ENCODE measurements at regions not wholly inside any gene's neighbourhood (a gene's known extent, or its start where the extent isn't known, plus 50 kb on each side); places are given as distances from the start of the nearest gene placed in this dataset.

GRCh38 chr11:96708219-96708878, 318.5 kb downstream of the JRKL start:
- FAIRE-seq (no peak), DNase-seq (ENCODE audit: low read depth, low spot score) (no peak)
- H3K9me3 ChIP-seq (ENCODE audit: control insufficient read depth, low read depth, low read length), result no peaks in the 10 kb centered on the region
- no peak overlapping the region for H2AFZ ChIP-seq (ENCODE audit: control insufficient read depth, low read length)
- dilution Hi-C loops (cut with MboI; ENCODE audit: extremely low pct_ligation_motif_present, low sequenced_read_pairs), result no loop called here
- no peaks in the 10 kb centered on the region for H3K9me1 ChIP-seq (ENCODE audit: control insufficient read depth, extremely low read depth, insufficient read depth, low read length)
- no peaks in the 10 kb centered on the region for H3K36me3 ChIP-seq (ENCODE audit: control insufficient read depth in 2 of 2, extremely low read depth in 1 of 2, insufficient read depth in 2 of 2, low read length in 2 of 2)
- no peak overlapping the region for H3K4me3 ChIP-seq (ENCODE audit: control insufficient read depth in 2 of 3, extremely low read depth in 1 of 3, insufficient read depth in 2 of 3, low read depth in 1 of 3, low read length in 3 of 3)
- H3K4me2 ChIP-seq (ENCODE audit: control insufficient read depth, extremely low read depth, insufficient read depth, low read depth, low read length), result no peak overlapping the region
- no peaks in the 10 kb centered on the region for H4K20me1 ChIP-seq (ENCODE audit: control insufficient read depth, extremely low read depth, insufficient read depth, low read length)
- no peaks in the 10 kb centered on the region for H3K4me1 ChIP-seq (ENCODE audit: control insufficient read depth, extremely low read depth, insufficient read depth, low read length)
- no peak overlapping the region for H3K9ac ChIP-seq (ENCODE audit: control insufficient read depth, extremely low read depth, insufficient read depth, low read length)
- H3K27me3 ChIP-seq (ENCODE audit: control insufficient read depth, extremely low read depth, insufficient read depth, low read length), result no peaks in the 10 kb centered on the region
- no peaks in the 10 kb centered on the region for H3K79me2 ChIP-seq (ENCODE audit: control insufficient read depth, insufficient read depth, low read length)
- TF ChIP-seq CTCF (optimal IDR thresholded peaks at IDR 0.05 in 1 of 3, IDR thresholded peaks at IDR 0.05 in 1 of 3, conservative IDR thresholded peaks at IDR 0.05 in 1 of 3; ENCODE audit: extremely low read depth in 1 of 3, insufficient read depth in 2 of 3, low read length in 3 of 3) (no peak), EZH2 (IDR thresholded peaks at IDR 0.05; ENCODE audit: low read length) (no peak)
- no peak overlapping the region for H3K27ac ChIP-seq (ENCODE audit: control insufficient read depth, insufficient read depth, low read length)

GRCh38 chr11:96713301-96713700, 323.5 kb downstream of the JRKL start:
- Histone ChIP-seq H3K27me3 (ENCODE audit: control insufficient read depth, extremely low read depth, insufficient read depth, low read length) (no peaks in the 10 kb centered on the region), H3K4me3 (ENCODE audit: control insufficient read depth in 2 of 3, extremely low read depth in 1 of 3, insufficient read depth in 2 of 3, low read depth in 1 of 3, low read length in 3 of 3) (no peak overlapping the region), H3K36me3 (ENCODE audit: control insufficient read depth in 2 of 2, extremely low read depth in 1 of 2, insufficient read depth in 2 of 2, low read length in 2 of 2) (no peaks in the 10 kb centered on the region), H3K9me1 (ENCODE audit: control insufficient read depth, extremely low read depth, insufficient read depth, low read length) (no peaks in the 10 kb centered on the region), H3K9me3 (ENCODE audit: control insufficient read depth, low read depth, low read length) (no peaks in the 10 kb centered on the region), H3K9ac (ENCODE audit: control insufficient read depth, extremely low read depth, insufficient read depth, low read length) (no peak overlapping the region), H3K27ac (ENCODE audit: control insufficient read depth, insufficient read depth, low read length) (no peak overlapping the region), H3K4me2 (ENCODE audit: control insufficient read depth, extremely low read depth, insufficient read depth, low read depth, low read length) (no peak overlapping the region), H3K4me1 (ENCODE audit: control insufficient read depth, extremely low read depth, insufficient read depth, low read length) (no peaks in the 10 kb centered on the region), H2AFZ (ENCODE audit: control insufficient read depth, low read length) (no peak overlapping the region), H3K79me2 (ENCODE audit: control insufficient read depth, insufficient read depth, low read length) (no peaks in the 10 kb centered on the region), H4K20me1 (ENCODE audit: control insufficient read depth, extremely low read depth, insufficient read depth, low read length) (no peaks in the 10 kb centered on the region)
- no peak for FAIRE-seq
- TF ChIP-seq EZH2 (IDR thresholded peaks at IDR 0.05; ENCODE audit: low read length) (no peak), CTCF (optimal IDR thresholded peaks at IDR 0.05 in 1 of 3, IDR thresholded peaks at IDR 0.05 in 1 of 3, conservative IDR thresholded peaks at IDR 0.05 in 1 of 3; ENCODE audit: extremely low read depth in 1 of 3, insufficient read depth in 2 of 3, low read length in 3 of 3) (no peak)
- DNase-seq (ENCODE audit: low read depth, low spot score), result no peak
- dilution Hi-C loops (cut with MboI; ENCODE audit: extremely low pct_ligation_motif_present, low sequenced_read_pairs), result no loop called here
